HG03066 (cell line): ENCODE measurements at regions not wholly inside any gene's neighbourhood (a gene's known extent, or its start where the extent isn't known, plus 50 kb on each side); places are given as distances from the start of the nearest gene placed in this dataset.

Experiments
- ATAC-seq: cut with Tn5 transposase; IDR thresholded peaks from one replicate; pipeline ENCODE4 v1.9.1; 2021; ENCODE audit warnings: low read depth; ENCODE audit not compliant: unreplicated experiment

DNA sequence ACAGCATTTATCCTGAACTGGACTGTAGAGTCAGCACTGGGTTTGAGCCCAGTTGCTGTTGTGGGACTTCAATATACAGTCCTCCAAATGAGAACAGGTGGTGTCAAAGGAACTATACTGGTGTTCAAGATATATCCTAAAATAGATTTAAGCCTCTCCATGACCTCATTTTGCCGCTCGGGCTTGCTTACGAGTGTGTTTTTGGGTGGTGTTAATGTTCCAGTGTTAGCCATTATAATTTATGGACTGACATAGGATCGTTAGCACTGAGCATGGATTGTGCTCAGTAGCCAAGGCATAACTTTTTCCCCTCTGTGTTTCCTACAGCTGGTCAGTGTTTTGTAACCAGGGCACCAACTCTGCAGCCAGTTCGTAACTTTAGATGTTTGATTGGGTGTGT, 306.6 kb downstream of the SPATA31D1 start:
- ATAC-seq, result no peak

DNA sequence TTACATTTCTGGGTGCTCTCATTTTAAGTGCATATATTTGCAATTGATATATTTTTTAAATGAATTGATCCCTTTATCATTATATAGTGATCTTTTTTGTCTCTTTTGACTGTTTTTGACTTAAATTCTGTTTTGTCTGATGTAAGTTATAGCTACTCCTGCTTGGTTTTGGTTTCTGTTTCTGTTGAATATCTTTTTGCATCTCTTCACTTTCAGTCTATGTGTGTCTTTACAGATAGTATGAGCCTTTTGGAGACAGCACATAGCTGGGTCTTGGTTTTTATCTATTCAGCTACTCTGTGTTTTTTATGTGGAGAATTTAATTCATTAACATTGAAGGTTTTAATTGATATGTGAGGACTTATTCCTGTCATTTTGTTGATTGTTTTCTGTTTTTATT, 311.3 kb downstream of the SPATA31D1 start:
- no peak for ATAC-seq

DNA sequence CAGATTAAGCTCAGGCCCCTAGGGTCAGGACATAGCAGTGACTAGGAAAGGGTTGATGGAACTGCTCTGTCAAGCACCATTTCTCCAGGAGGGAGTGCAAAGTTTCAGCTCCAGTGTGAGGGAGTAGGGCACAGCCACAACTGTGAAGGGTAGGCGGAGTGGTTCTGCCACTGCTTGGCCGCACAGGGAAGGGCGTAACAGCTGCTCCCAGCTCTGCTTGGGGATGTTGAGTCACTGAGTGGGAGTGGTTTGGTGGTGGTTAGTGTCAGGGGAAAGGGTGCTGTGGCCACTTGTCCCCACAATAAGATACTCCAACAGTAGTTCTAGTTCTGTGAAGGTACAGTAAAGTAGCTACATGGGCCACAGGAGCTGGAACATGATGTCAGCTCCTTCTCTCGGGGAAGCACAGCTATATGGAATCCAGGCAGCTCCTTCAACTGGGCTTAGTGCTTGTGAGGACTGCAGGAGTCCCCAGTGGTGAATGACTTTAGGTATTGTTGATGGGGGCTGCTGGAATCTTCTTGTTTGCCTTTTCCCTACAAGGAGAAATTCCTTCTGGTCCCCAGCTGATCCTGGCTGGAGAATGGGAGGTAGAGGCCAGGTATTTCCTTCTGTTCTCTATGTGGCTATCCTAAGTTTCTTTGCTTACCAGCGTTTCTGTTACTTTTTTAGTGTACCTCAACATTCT, 314.5 kb downstream of the SPATA31D1 start:
- ATAC-seq, result no peak

DNA sequence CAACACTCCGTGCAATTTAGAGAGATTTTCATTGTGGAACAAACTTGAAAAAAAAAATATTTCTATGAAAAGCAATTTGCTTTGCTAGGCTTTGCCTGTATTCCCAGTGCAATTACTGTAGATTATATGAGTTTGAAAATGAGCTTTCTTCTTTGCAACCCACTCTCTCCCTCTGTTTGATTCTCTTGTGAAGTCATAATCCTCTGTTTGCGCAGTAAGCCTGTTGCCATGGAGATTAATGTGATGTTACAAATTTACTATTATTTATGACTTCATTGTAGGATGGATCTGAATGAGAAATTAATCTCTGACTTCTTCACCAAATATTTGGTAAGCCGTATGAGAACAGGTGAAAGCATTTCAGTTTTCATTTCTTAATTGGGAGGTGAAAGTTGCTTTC, 320.3 kb downstream of the SPATA31D1 start:
- no peak for ATAC-seq

DNA sequence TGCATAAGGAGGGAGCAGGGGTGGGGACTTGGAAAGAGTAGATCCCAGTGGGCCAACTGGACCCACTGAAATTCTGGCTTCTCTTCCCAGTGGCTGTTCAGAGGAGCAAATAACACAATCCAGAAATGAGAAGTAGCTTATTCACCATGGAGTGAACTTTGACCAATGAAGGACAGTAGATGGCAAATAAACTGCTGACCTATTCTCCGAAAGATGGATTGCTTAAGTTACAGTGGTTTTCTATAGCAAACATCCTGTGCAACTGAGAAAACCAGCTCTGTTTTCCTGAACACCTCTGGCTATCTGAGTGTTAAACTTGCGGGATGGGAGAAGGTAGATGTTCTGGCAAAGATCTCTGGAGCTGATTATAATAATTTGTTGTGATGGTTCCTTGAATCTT, 325.1 kb downstream of the SPATA31D1 start:
- ATAC-seq, result no peak

DNA sequence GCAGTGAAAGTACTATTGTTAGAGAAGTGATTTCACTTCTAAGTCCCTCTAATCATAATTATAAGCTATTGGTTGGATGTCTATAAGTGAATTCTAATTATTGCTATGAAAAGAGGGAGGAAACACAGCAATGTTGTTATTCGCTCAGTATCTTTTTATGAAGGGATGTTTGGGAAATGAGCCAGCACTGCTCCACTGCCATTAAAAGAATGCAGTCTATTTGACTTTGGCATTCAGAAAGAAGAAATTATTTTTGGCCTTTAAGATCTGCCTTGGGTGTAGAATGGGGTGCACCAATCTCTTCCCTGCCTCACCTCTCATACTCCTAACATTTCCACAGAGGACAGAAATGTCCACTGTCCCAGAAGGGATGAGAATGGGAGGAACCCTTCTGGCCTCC, 332.0 kb downstream of the SPATA31D1 start:
- ATAC-seq, result no peak

DNA sequence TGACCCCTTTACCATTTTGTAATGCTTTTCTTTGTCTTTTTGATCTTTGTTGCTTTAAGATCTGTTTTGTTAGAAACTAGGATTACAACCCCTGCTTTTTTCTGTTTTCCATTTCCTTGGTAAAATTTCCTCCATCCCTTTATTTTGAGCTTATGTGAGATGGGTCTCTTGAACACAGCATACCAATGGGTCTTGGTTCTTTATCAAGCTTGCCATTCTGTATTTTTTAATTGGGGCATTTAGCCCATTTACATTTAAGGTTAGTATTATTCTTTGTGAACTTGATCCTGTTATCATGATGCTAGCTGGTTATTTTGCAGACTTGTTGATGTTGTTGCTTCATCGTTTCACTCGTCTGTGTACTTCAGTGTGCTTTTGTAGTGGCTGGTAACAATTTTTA, 337.3 kb downstream of the SPATA31D1 start:
- ATAC-seq, result no peak

DNA sequence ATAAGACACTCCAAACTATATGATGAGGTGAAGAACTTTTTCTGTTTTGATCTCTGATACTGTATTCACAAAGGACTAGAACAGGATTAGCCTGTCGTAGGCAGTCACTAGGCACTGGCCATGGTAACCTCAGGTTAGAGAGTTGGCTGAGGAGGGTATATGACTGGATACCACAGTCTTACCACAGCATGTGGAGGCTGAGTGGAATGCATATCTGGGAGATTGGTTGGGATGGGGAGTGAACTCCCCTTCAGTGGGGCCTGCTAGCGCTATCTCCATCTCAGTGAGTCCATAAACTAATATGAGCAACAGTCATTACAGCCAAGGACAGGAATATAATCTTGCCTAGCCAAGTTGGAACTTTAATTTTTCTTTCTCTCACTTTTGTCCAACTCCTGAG, 339.1 kb downstream of the SPATA31D1 start:
- no peak for ATAC-seq

DNA sequence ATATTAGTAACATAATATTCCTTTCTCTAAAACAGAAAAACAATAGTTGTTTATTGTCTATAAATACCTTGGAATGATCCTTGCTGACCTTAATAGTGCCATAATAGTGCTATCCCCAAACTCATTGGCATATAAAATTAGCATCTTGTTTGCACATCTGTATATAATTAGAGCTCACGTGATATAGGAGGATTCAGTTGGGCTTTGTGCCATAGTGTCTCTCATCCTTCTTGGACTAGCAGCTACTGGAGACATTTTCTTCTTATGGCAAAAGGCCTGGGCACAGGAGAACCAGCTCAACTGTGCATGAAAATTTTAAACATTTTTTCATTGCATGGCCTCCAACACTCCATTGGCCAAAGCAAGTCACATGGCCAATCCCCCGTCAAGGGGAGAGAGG, 342.5 kb downstream of the SPATA31D1 start:
- ATAC-seq, result no peak

DNA sequence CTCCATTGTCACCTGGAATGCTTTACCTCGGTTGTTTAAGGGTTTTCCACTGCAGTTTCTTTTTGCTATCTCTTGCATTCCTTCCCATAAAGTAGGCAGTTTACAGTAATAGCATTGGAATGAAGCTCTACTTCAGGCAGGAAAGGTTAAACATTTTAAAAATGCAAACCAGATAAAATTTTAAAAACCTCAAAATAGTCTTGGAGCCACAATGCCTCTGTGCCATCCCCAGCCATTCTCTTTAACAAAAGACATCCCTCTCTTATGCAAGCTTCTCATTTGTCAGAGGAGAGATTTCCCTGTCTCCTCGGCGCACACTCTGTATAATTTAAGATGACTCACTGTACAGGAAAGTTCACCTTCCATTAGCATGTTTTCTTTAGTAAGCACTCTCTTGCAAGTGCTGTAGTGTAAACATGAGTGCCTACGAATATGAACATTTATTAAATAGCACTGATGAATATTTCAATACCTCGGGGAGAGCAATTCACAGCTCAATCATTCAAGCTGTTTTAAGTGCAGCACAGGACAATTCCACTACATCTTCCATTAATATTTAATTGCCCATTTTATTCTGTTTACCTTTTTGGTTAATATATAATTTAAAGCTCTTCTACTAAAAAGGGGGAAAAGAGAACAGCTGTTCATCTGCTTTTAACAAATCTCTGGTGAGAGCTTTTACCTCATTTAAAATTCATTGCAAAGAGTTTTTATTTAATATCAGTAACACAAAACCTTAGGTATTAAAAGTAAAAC, 343.6 kb downstream of the SPATA31D1 start:
- no peak for ATAC-seq

DNA sequence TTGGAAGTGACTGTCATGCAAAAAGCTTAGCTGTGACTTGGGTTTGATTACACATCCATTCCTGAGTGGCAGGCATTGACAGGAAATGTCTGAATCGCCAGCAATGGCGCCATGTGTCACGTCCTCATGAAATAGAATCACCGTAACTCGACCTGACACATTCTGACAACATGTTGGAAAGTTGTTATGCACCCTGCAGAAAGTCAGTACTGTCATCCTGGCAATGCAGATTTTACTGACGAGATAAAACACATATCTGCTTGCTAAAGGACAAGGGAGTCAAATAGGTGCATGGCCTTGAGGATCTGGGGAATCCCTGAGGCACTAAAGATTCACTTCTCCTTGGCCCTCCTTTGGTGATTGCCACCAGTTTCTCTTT, 344.2 kb downstream of the SPATA31D1 start:
- ATAC-seq, result no peak

DNA sequence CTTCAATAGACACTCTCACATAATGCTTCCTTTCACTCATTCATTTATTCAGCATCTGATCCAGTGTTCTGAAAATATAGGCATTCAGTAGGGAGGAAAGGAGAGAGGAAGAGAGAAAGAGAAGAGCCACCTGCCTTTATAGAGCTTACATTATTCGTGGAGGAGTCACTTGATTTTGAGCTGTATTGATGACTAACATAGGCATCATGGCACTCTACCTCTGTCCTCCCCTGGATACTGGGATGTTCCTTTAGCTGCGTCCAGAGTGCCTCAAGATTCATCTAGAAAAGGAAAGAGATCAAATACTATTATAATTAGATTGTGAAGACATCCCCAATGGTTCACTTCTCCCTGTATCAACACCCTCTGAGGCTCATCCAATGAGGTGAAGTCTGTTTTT, 345.1 kb downstream of the SPATA31D1 start:
- no peak for ATAC-seq

DNA sequence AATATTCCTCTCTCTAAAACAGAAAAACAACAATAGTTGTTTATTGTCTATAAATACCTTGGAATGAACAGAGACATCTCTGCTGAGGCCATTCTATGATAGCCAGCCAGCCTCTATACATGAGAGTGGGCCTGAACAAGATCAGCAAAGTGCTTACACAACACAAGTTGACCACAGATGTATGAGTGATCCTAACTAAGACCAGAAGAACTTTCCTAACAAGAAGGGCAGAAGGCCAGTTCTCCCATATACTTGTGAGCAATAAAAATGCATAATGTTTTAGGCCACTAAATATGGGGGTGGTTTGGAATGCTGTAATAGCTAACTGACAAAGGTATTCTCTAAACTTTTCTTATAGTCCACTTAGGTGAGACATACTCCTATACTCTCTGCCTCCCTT, 345.7 kb downstream of the SPATA31D1 start:
- no peak for ATAC-seq

DNA sequence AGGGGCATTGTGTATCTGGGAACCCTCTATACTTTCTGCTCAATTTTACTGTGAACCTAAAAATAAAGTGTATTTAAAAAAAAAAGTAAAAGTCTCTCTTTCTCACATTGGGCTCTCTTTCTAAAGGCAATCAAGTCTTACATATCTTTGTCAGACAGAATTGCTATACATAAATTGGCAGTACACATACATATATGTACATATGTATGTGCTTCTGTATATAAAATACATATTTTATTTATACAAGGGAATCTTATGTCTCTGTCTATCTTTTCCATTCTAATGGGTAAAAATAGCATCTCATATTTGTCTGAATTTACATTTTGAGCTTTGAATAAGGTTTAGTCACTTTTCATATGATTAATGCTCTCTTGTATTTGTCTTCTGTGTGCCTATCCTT, 348.8 kb downstream of the SPATA31D1 start:
- ATAC-seq, result no peak

DNA sequence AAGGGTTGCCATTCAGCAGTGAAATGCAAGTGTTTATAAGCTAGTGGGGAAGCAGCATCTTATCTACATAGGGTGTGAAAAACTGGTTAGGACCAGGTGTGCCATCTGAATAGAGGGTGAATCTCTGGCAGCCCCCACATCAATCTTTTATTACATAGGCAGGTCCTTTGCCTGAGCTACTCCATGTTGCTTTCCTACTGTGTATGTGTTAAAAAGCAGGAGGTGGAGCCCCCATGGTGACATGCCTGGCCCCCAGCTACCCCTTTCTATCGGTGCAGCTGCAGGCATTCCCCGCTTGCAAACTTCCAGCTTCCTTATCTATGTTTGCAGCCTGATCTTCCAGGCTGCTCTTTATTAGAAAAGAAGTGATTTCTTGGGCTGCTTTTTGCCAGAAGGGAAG, 353.5 kb downstream of the SPATA31D1 start:
- no peak for ATAC-seq

DNA sequence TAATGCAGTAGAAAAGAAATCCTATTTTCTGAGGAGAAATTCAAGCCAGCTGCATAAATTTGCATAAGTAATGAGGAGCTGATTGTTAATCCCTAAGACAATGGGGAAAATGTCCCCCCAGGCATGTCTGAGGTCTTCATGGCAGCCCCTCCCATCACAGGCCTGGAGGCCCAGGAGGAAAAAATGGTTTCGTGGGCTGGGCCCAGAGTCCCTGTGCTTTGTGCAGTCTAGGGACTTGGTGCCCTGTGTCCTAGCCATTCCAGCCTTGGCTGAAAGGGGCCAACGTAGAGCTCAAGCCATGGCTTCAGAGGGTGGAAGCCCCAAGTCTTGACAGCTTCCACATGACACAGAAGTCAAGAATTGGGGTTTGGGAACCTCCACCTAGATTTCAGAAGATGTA, 357.5 kb downstream of the SPATA31D1 start:
- no peak for ATAC-seq

DNA sequence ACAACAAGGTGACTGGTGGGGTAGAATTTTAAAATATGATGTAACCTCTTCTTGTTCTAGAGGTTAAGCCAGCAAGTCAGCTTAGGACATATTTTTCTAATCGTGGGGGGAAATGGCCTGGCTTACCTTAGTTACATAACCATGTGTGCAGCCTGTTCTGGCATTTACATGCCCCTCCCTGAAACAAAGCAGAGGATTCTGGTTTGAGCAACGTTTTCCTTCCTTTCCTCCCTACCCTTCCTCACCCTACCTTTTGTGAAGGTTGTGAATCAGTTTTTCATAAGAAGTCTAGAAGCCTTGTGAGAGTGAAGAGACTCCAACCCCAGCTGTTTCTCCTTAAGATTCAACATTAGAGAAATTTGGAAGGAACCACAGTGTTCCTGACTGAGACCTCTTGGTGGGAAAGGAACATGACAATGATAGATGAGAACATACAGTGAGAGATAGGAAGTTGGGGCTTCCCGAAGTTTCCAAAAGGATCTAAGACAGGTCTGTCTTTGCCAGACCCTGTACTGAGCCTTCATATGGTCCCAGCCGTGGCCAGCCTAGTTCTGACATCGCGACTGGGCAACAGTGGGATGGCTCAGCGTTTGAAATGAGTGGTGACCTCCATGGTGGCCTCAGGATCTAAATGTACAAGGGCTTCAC, 365.2 kb downstream of the SPATA31D1 start:
- ATAC-seq, result no peak

DNA sequence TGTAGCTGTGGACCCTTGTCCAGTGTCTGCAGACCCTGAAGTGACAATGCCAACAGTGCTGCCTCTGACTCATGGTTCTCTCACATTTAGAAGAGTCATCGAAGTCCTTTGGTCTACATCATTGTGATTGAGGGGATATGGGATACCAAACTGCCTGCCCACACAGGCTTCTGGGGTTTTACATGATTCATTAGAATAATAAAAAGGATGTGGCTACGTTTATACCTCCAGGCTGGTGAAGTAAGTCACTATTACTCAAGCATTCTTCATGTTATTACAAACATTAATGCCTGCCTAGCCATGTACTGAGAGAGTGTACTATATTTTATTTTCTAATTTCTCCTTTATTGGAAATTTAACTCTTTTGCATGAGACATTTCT, 365.7 kb downstream of the SPATA31D1 start:
- ATAC-seq, result no peak

DNA sequence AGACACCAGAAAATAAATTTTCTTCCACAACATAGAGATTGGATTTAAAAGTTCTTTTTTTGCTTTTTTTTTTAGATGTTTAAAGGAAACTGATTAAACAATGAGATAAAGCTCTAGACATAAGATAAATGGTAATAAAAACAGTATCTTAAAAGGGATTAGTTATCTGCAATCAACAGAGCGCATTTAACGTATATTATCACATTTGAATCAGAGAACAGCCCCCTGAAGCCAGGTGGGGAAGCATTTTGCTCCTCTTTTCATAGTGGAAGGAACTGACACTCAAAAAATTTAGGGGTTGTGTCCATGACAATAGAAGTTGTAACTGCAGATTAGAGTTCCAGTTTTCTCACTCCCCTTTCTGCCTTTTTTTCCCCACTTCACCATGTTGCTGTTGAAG, 367.6 kb downstream of the SPATA31D1 start:
- ATAC-seq, result no peak

DNA sequence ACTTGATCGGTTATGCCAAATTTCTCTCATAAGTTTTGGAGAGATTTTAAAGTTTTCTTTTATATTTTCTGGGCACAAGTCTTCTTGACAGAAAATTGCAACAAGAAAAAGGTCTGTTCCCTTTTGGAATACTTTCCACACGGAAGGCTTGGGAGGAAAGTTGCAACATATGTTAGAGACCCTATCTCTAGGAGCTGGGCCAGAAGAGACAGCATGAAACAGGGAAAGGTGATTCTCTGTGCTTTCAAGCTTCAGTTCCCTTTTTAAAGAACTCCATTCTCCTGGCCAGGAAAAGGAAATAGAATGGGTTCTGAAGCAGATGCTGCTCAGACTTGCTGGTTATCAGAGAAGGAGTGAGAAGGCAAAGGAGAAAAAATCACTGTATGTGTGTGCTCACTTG, 368.3 kb downstream of the SPATA31D1 start:
- ATAC-seq, result no peak

DNA sequence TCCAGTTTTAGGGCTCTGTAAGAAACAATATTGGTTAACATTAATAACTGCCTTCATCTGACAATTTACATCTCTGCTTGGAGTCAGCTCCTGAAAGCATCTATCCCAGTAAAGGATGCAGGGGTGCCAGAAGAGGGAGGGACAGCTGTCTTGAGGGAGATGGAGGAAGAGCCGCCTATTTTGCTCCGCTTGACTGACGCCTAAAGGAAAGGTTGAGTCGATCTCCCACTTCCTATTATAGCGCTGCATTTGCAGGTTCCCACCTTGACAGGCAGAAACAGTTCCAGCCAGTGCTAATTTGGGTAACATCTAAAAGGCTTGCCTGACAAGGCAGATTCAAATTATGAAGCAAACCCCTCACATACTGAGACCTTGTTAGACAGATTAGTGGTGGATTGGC, 374.6 kb downstream of the SPATA31D1 start:
- no peak for ATAC-seq

DNA sequence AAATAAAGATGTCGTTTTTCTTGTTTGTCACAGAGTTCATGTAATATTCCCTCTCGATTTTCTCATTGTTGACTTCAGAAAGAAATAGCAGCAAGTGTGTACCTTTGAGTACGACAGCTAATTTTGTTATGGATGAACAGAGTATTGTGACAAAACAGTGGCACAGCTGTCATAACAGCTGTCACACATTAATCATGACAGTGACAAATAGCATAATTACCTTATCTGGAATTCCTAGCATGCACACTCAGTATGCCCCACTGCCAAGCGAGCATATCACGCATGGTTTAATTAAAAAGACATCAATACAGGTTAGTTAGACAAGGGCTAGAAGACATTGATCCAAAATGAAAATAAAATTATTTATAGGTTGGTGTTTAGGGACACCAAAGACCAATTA, 375.1 kb downstream of the SPATA31D1 start:
- ATAC-seq, result no peak
